ENCODE measurements at regions not wholly inside any gene's neighbourhood (a gene's known extent, or its start where the extent isn't known, plus 50 kb on each side); places are given as distances from the start of the nearest gene placed in this dataset.

DNA sequence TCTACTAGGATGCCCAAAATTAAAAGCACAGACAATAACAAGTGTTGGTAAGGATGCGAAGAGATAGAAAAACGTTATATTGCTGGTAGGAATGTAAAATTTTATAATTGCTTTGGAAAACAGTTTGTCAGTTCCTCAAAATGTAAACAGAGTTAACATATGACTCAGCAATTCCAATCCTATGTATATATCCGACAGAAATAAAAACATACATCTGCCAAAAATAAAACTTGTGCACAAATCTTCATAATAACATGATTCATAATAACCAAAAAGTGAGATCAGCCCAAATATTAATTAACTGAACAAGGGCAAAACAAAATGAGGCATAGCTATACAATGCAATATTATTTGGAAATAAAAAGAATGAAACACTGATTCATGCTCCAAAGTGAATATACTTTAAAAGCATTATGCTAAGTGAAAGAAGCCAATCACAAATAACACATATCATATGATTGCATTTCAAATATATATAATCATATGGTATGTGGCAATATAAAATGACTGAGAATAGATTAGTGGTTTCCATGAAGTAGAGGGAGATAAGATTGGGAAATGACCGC is 609.3 kb downstream of the IGSF11 start:
- no peak for DNase-seq
- intact Hi-C loops (cut with DNase I): no loop called here

DNA sequence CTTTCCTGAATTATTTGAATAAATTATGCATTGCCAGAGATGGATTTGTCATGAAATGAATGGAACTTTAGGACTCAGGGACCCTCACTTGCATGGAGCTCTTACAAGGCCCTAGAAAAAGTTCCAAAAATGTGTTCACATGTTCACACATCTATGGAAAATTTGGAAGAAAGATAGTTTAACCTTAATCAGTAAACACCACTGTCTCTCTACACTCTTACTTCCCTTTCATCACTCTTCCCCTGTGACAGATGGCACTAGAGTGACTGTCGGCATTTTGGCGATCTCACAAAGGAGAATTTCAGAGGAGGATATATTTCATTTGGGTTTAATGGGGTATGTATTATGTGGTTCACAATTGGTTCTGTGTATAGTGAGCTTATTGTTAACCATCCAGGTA is 600.8 kb downstream of the IGSF11 start:
- intact Hi-C loops (cut with DNase I): no loop called here
- no peak for DNase-seq

DNA sequence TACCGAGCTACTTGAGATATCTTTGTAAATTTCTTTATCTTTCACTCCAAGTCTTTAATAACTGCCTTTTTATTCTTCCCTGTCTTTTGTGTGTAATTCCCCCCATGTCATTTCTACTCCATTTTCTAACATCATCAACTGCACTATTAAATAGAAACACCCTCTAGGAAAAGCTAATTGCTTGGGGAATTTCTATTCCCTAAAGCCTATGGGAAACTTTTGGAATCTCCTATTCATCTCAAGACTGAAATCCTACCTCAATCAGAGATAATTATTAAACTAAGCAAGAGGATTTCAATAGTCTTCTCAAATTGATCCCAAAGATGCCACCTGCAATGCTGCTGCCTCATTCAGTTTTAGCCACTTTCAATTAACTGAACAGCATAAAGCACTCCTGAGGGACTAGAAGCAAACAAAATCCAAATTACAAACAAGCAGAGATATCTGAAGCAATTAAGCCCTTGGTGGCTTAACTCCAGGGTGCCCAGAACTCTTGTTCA is 598.7 kb downstream of the IGSF11 start:
- intact Hi-C loops (cut with DNase I): no loop called here

DNA sequence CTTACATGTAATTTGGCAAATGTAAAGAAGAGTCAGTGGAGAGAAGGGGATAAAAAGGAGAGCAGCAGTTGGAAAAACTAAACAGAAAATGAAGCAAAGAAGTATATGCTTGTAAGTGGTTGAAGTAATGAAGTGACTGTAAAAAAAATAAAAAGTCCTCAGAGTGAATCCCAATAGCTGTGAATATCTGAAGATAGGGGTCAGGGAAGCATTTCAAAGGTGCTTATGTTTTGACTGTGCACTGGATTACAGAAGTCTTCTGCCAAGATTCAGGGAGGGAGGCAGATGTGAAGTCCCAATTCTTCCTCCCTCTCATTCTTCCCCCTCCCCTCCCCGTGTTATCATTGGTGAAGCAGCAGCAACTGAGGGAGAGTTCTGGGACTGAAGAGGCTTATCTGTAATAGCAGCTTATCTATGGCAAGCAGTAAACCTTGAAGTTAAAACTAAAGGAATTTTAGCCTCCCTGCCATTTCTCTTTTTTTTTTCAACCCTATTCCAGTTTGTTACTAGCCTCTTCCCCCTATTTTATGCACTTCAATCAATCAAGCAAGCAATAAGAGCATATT is 597.9 kb downstream of the IGSF11 start:
- intact Hi-C loops (cut with DNase I): no loop called here
- no peak for DNase-seq

More for the DNA sequence above, 598.7 kb downstream of the IGSF11 start:
- DNase-seq: no peak

DNA sequence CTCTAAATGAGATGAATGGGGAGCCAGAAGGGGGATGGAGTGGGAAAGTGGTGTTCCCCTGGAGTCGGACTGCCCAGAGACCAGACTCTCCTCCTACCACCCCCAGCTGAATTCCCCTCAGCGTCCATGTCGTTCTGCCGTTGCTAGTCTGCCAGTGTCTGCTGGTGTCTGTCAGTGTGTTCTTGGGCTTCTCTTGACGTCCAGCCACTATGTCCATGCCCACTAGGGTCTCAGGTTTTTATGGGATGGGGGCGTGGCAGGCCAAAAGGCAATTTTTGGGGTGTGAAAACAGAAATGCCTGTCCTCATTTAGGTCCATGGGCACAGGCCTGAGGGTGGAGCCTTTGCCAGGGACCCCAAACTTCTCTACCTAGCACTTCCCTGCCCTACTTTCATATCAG is 589.6 kb downstream of the IGSF11 start:
- intact Hi-C loops (cut with DNase I): no loop called here
- DNase-seq: no peak

DNA sequence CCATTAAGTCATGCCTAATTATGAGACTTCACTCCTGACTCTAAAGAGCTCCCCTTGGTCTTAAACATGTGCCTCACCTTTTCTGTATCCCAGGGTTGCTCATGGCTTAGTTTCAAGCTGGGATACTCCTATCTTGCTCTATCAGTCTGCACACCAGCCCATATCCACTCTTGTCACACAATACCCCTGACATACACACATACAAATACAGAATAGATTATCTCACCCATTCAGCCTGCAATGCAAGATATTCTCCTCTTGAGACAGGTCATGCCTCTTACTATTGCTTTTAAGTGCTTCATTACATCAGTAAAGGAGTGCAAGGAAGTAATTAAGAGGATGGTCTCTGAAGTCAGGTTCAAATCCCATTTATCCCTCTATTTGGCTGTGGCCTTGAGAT is 587.3 kb downstream of the IGSF11 start:
- intact Hi-C loops (cut with DNase I): no loop called here
- DNase-seq: no peak

DNA sequence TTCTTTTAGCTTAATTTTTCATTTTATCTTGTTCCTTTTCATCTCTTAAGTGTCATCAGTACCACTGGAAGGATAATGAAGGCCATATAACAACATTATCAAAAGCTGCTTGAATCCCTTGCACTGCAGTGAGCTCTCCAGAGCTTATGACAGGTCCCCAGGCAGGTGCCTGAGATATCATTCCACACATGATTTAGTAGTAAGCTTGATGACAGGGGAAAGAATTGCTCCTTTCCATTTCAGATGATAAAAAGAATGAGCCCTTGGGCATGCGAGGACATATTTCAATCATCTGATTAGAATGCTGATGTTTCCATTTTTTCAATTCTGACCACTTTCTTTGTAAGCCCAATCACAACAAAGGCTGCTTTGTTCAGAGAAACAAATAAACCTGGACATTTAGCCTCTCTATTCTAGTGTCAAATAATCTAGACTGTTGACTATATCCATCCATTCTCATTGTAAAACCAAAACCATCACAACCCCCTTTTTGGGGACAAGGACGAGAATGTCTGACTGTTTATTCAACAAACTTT is 567.8 kb downstream of the IGSF11 start:
- no peak for DNase-seq
- intact Hi-C loops (cut with DNase I): no loop called here

DNA sequence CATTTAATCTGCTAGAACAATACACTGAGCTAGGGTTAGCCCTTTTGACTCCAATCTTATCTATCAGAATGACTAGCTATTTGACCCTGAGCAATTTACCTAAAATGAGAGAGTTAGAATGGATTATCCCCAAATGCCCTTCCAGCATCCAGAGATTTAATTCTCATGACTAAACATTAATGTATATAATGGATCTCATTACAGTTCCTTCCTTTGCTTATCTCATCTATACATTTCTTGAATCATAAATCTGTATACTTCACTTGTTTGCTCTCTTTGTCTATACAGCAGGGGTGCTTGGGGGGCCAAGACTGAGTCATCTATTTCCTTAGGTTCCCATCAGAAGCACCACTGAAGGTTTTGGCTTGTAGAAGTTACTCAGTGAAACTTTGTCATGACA is 565.8 kb downstream of the IGSF11 start:
- DNase-seq: no peak
- intact Hi-C loops (cut with DNase I): no loop called here

DNA sequence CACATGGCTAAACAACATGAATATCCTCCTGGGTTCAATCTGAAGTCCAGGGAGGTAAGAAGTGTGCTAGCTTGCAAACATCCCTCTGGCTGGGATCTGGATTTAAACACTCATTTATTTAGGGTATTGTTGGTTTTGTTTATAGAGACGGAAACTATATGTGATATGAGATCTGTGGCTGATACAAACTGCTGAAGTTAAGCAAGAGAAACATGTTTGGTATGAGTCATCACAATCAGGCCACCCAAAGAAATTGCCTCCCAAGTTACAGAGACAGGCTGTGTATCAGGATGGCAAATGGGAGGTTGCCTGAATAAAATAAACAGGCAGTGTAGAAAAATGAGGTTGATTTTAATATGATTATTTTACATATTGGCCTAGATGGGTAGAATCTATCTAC is 562.1 kb downstream of the IGSF11 start:
- intact Hi-C loops (cut with DNase I): no loop called here
- DNase-seq: no peak

DNA sequence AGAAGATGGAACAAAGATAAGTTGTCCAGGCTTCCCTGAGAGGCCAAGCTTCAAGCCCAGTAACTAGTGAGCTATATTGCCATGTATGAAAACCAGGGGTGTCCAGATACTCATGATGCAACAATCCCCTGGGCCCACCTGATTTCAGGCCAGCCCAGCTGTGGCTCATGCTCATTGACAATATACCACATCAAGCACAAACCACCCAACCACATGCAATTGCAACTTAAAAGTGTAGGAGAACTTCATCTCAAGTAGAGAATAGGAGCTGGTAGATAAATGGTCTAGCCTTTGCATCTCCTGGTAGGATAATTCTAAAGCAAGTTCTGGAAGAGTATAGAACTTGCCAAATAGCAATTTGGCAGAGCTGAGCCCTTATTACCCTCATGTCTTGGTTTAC is 561.3 kb downstream of the IGSF11 start:
- intact Hi-C loops (cut with DNase I): no loop called here
- DNase-seq: no peak

DNA sequence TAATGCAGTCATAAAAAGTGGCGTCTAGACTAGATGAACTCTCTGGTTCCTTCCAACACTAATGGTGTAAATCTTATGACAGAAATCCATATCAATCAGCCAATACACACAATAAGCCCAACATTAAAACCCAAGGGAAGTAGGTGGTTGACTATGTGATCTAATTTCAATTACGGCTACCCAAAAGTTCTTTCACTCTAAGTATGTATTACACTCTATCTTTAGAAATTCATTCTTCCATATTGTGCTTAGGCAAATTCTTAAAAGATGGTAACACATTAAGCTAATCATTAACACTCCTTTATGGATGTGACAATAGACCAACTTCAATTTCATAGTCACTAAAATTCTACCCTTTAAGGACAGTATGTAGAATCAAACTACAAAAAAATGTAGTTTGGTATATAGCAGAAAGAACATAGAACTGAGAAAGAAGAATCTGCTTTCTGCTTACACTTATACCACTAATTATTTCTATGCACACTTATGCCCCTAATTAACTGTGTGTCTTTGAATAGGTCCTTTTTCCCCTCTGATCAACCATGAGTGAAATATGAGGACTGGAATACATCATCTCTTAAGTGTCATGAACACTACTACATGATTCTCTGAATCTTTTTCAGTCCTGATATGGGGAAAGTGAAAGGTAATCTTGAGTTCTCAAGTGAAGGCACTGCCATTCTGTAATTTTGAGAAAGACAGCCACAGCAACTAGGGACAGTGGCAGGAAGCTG is 557.6 kb downstream of the IGSF11 start:
- no peak for DNase-seq
- intact Hi-C loops (cut with DNase I): no loop called here

DNA sequence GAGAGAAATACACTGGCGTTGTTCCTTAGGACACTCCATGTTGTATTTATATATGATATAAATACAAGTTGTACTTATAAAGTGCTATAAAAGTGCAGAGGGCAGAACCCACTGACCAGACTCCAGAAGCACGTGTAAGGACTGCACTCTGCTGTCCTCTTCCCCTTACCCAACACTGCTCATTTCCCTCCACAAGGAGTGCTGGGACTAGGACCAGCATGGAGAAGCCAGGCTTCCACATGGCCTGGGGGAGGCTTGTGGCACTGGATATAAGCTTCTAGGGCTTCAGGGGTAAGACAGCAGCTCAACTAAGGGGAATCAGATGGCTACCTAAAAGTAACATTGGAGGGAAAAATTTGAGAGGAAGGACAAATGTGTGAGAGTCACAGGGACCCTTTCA is 556.9 kb downstream of the IGSF11 start:
- no peak for DNase-seq
- intact Hi-C loops (cut with DNase I): no loop called here

DNA sequence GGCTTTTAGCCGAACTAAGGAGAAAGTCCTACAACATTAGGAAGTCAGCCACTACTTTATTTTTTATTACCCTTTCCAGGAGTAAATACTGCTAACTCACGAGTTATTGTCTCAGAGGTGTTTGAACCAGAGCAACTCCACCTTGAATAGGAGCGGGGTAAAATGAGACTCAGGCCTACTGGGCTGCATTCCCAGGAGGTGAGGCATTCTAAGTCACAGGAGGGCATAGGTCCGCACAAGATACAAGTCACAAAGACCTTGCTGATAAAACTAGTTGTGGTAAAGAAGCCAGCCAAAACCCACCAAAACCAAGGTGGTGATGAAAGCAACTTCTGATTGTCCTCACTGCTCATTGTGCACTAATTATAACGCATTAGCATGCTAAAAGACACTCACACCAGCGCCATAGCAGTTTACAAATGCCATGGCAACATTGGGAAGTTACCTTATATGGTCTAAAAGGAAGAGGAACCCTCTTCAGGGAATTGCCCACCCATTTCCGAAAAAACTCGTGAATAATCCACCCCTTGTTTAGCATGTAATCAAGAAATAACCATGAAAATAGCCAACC is 555.9 kb downstream of the IGSF11 start:
- DNase-seq: no peak
- intact Hi-C loops (cut with DNase I): no loop called here

DNA sequence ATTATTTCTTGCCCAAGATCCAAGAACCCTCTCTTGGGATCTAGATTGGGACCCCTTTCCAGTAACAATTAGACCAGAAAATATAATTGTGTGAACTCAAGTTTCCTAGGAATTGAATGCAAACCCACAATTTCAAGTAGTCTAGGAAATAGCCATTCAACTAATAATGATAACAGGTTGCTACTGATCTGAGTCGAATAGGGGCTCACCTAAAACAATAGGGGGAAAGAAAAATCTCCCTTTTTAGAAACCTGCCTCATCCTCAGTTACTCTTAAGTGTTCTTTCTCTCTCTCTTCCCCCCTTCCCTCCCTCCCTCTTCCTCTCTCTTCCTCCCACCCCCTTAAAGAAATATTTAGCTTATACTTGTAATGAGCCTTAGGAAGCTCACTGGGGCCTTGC is 555.3 kb downstream of the IGSF11 start:
- intact Hi-C loops (cut with DNase I): no loop called here
- DNase-seq: no peak

DNA sequence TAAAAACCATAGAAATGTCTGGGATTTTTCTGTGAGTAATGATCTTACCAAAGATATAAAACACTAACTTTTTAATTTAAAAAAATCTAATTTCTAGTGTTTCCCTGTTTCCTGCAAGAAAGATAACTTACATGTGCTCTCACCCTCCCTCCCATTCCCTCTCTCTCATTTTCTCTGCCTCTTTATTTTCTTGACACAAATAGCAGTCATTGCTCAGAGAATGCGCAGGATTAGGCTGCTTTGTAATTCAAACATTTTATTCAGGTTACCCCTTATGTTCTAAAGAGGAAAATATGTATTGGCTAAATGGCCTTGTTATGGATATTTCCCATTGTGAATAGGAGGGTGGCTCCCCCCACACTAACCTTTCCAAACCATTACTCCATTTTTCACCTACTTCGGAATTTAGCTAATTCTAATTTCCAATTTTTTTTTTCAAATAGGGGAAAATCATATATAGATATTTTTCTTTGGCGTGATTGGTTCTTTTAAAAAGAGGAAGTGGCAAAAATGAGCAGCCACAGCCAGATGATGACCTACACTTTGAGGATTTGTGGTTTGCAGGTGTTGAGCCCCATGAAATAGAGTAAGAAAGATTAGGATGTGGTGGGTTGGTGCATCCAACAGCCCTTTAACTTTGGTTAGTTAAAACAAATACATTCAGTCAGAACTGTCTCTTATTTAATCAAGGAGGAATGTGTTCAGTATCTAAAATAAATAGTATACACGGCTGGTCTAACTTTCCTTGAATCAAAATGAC is 554.4 kb downstream of the IGSF11 start:
- intact Hi-C loops (cut with DNase I): no loop called here
- no peak for DNase-seq

DNA sequence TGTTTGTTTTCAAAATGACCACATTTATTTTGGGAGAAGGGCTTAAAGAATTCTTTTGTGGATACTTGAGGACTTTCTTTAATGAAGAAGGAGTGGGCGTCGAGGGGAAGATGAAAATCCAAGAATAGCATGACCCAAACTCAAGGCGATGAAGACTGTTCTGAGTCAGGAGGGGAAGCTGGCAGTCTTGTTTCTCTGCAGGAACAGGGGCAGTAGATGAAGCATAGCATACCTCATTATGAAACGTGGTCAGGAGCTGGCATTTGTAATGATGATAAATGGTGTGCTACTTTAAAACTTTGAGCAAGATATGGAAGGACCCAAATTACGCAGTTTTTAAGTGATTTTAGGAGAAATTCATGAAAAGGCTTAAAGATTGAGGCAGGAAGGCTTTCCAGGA is 549.0 kb downstream of the IGSF11 start:
- DNase-seq: no peak
- intact Hi-C loops (cut with DNase I): no loop called here

DNA sequence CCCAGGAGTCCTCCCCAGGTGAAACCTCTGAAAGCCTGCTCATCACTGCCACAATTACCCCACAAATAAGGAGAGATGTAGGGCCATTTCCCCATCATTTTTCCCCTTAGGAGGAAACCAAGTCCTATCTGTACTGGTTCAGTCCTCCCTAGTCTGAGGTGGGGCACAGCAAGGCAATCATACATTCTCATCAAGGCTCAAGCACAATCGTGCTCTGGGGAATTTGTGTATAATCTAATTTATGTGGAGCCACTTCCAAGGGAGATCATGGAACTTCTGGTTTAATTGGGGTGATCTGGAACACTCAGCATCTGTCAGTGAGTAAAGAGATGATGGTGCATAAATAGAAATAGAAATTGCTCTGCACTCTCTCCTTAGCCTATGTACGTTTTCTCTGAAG is 546.9 kb downstream of the IGSF11 start:
- intact Hi-C loops (cut with DNase I): no loop called here
- no peak for DNase-seq

DNA sequence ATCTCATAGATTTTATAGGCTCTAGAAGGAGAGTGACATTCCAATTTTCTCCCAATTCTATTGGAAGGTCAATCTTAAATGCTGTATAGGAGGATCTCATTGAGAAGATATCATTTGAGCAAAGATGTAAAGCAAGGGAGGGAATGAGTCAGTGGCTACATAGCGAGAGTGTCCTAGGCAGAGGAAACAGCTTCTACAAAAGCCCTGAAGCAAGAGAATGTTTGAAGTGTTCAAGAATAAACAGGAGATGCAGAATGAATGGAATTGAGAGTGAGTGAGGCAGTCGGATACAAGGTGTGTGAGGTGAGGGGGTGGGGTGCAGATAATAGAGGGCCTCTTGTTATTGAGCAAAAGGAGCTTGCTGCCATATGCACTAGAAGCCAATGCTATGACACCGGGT is 545.9 kb downstream of the IGSF11 start:
- no peak for DNase-seq
- intact Hi-C loops (cut with DNase I): no loop called here

DNA sequence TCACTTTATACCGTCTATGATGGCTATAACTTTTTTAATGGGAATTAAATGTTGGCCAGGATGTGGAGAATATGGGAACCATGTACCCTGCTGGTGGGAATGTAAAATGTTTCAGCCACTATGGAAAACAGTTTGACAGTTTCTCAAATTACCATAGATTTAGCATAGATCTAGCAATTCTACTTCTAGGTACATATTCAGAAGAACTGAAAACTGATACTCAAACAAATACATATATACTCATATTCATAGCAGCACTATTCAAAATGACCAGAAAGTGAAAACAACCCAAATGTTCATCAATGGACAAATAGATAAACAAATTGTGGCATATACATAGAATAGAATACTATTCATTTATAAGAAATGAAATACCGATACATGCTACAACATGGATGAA is 539.4 kb downstream of the IGSF11 start:
- DNase-seq: no peak
- intact Hi-C loops (cut with DNase I): no loop called here

DNA sequence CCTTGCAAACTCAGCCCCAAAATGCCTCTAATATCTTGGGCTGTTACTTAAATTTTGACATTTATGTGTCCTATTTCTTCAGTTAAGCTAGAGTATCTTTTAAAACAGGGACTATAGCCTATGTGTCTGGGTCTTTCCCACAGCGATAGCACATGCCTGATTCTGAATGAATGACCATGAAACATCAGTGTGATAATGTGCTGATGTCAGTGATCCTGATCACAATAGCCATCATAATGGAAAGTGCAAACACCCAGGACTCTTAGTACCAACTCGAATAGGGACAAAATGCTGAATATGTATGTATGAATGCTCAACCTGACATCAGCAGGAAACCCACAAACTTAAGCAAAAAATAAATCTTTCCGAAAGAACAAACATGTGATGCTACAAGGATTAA is 537.4 kb downstream of the IGSF11 start:
- DNase-seq: no peak
- intact Hi-C loops (cut with DNase I): no loop called here
